A549 (cell line): ENCODE measurements at regions not wholly inside any gene's neighbourhood (a gene's known extent, or its start where the extent isn't known, plus 50 kb on each side); places are given as distances from the start of the nearest gene placed in this dataset.

Experiments
- ATAC-seq, 2 experiments: fragments of 200-7000 bp in 1 of 2; fragments of >200 bp in 1 of 2; cut with Nextera tagmentation in 1 of 2; cut with Tn5 transposase in 1 of 2; 3 replicates each; pipeline versions ENCODE4 v1.8.0 to v1.9.1; 2018 to 2020; ENCODE audit warnings: mild to moderate bottlenecking in 1 of 2, moderate library complexity in 1 of 2
- CTCF ChIA-PET: fragments of 300-600 bp; sonication (Branson Sonifier 250); formaldehyde crosslinking; extraction: SDS; loops from one replicate; lab custom pipeline; 2021; ENCODE audit warnings: antibody characterized with exemption, inconsistent platforms; lab: Yijun Ruan, JAX
- POLR2A ChIA-PET: fragments of 350-600 bp; formaldehyde crosslinking; extraction: SDS; loops from one replicate; lab custom pipeline; 2021; ENCODE audit warnings: antibody characterized with exemption, inconsistent platforms; lab: Yijun Ruan, JAX
- DNase-seq, 2 experiments: peaks; one replicate each; pipeline versions ENCODE4 v3.0.0 to v3.0.0-alpha.2; 2011 to 2016; ENCODE audit warnings: low read depth in 1 of 2, low spot score in 1 of 2
- FAIRE-seq: peaks from 2 replicates; lab custom pipeline; 2011; peaks lifted over from hg19 to GRCh38; lab: Jason Lieb, UNC
- H3K27ac ChIP-seq, 2 experiments: fragments of >200 bp; sonication (Bioruptor Twin); formaldehyde crosslinking; 3 replicates each; pipeline ENCODE4 v1.5.1; 2016 to 2017
- H3K4me1 ChIP-seq: fragments of >200 bp; sonication (Bioruptor Twin); formaldehyde crosslinking; 3 replicates; pipeline ENCODE4 v1.6.1; 2016
- H3K4me2 ChIP-seq: fragments of >200 bp; sonication (Bioruptor Twin); formaldehyde crosslinking; 3 replicates; pipeline ENCODE4 v1.6.1; 2016
- H3K4me3 ChIP-seq: fragments of >200 bp; sonication (Bioruptor Twin); formaldehyde crosslinking; 3 replicates; pipeline ENCODE4 v1.5.1; 2016
- H3K9me3 ChIP-seq: fragments of >200 bp; sonication (Bioruptor Twin); formaldehyde crosslinking; 3 replicates; pipeline ENCODE4 v1.6.1; 2016
- EHF ChIP-seq: fragments of 250-450 bp; sonication (Bioruptor Pico); IDR thresholded peaks from 2 replicates; pipeline ENCODE4 v1.5.0; 2020; ENCODE audit warnings: mild to moderate bottlenecking
- EP300 ChIP-seq, 2 experiments: fragments of >200 bp; sonication (Bioruptor Twin); formaldehyde crosslinking; IDR thresholded peaks; 2 replicates in 1 of 2; 3 replicates in 1 of 2; pipeline ENCODE4 v1.6.1; 2016 to 2017
- HEYL ChIP-seq: fragments of 250-450 bp; sonication (Bioruptor Pico); IDR thresholded peaks from 2 replicates; pipeline ENCODE4 v1.8.0; 2021; ENCODE audit warnings: mild to moderate bottlenecking, moderate library complexity
- MAX ChIP-seq: IDR thresholded peaks from 2 replicates; pipeline ENCODE4 v1.6.1; 2012
- NR3C1 ChIP-seq: fragments of >200 bp; sonication (Bioruptor Twin); formaldehyde crosslinking; IDR thresholded peaks from 3 replicates; pipeline ENCODE4 v1.6.1; 2017
- PHF8 ChIP-seq: fragments of 200-600 bp; sonication (generic); IDR thresholded peaks from 2 replicates; pipeline ENCODE4 v1.6.1; 2016; ENCODE audit warnings: low read depth, mild to moderate bottlenecking, antibody characterized with exemption, moderate library complexity, borderline replicate concordance
- POLR2A ChIP-seq: IDR thresholded peaks from 2 replicates; pipeline ENCODE4 v1.6.1; 2012; ENCODE audit warnings: mild to moderate bottlenecking, low read length
- REST ChIP-seq: fragments of 200-600 bp; sonication (generic); IDR thresholded peaks from 2 replicates; pipeline ENCODE4 v1.6.1; 2016; ENCODE audit warnings: antibody characterized with exemption, mild to moderate bottlenecking, moderate library complexity
- TFCP2L1 ChIP-seq: fragments of 250-450 bp; sonication (Bioruptor Pico); IDR thresholded peaks from 2 replicates; pipeline ENCODE4 v1.5.0; 2021; ENCODE audit warnings: mild to moderate bottlenecking
- TP53 ChIP-seq: fragments of 250-450 bp; sonication (Bioruptor Pico); IDR thresholded peaks from 2 replicates; pipeline ENCODE4 v1.5.0; 2021; ENCODE audit warnings: mild to moderate bottlenecking, moderate library complexity
- USF2 ChIP-seq: fragments of 450-650 bp; IDR thresholded peaks from 2 replicates; pipeline ENCODE4 v1.6.1; 2014; ENCODE audit warnings: antibody characterized with exemption
- ZNF302 ChIP-seq: fragments of 250-450 bp; sonication (Bioruptor Pico); IDR thresholded peaks from 2 replicates; pipeline ENCODE4 v1.9.0; 2021; ENCODE audit warnings: inconsistent platforms, mild to moderate bottlenecking, moderate library complexity
- ZSCAN20 ChIP-seq: fragments of 250-450 bp; sonication (Bioruptor Pico); IDR thresholded peaks from 2 replicates; pipeline ENCODE4 v1.8.0; 2022; ENCODE audit warnings: mild to moderate bottlenecking, moderate library complexity
- WGBS: methylation state at CpG from one replicate; pipeline ENCODE4 v1.1.6; 2017; ENCODE audit errors: missing lambda C conversion rate; 5-methylcytosine and 5-hydroxymethylcytosine counted together
- TF ChIP-seq, protein P1 (sequence below): fragments of >200 bp; sonication (Bioruptor Twin); formaldehyde crosslinking; IDR thresholded peaks from 3 replicates; pipeline ENCODE4 v1.5.1; 2016

GRCh38 chr3:30204126-30204525 is 402.3 kb upstream of the TGFBR2 start:
- TF ChIP-seq ZSCAN20 (CRISPR knock-in tag): no peak
- TF ChIP-seq HEYL: no peak
- TF ChIP-seq POLR2A: no peak
- TF ChIP-seq ZNF302 (CRISPR knock-in tag): no peak
- no peak for TF ChIP-seq USF2
- no peak for TF ChIP-seq EP300 (IDR thresholded peaks at IDR 0.05)
- no peak for TF ChIP-seq TFCP2L1 (CRISPR knock-in tag)
- TF ChIP-seq NR3C1: no peak
- TF ChIP-seq EHF (CRISPR knock-in tag): no peak
- TF ChIP-seq, protein P1, sequence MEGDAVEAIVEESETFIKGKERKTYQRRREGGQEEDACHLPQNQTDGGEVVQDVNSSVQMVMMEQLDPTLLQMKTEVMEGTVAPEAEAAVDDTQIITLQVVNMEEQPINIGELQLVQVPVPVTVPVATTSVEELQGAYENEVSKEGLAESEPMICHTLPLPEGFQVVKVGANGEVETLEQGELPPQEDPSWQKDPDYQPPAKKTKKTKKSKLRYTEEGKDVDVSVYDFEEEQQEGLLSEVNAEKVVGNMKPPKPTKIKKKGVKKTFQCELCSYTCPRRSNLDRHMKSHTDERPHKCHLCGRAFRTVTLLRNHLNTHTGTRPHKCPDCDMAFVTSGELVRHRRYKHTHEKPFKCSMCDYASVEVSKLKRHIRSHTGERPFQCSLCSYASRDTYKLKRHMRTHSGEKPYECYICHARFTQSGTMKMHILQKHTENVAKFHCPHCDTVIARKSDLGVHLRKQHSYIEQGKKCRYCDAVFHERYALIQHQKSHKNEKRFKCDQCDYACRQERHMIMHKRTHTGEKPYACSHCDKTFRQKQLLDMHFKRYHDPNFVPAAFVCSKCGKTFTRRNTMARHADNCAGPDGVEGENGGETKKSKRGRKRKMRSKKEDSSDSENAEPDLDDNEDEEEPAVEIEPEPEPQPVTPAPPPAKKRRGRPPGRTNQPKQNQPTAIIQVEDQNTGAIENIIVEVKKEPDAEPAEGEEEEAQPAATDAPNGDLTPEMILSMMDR: no peak
- ATAC-seq (no peak), DNase-seq (no peak), FAIRE-seq (no peak)
- H3K27ac ChIP-seq: no peak overlapping the region
- ChIA-PET CTCF (interaction anchor here (0.6 to 1.2 kb wide), 3 partner anchors 8 to 1686 kb away, joined by 3 read pairs; no protein-coding TSS in a partner anchor), POLR2A (no interaction called here)
- no peak overlapping the region for H3K4me3 ChIP-seq
- H3K4me2 ChIP-seq: no peak overlapping the region
- H3K4me1 ChIP-seq: no peaks in the 10 kb centered on the region
- H3K9me3 ChIP-seq: no peaks in the 10 kb centered on the region

DNA sequence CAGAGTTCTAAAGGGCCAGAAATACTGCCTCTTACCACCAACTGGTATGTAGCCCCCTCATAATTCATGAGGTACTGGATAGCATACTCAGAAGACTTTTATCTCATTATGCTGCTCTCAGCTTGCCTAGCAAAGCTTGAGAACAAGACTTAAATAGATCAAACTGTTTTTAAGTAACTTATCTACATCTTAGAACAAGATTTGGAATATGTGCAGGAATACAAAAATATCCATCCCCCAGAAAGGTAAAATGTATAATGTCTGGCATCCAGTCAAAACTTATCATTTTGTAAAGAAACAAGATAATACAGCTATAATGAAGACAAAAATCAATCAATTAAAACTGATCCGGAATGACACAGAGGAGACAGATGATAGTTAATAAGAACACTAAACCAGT is 400.4 kb upstream of the TGFBR2 start:
- TF ChIP-seq TP53 (CRISPR knock-in tag): no peak
- TF ChIP-seq, protein P1: no peak
- TF ChIP-seq MAX: no peak
- no peak for TF ChIP-seq PHF8
- Histone ChIP-seq H3K4me2 (no peak overlapping the region), H3K4me3 (no peak overlapping the region), H3K27ac (peak overlapping the region in 1 of 2 experiments; percentile 16; a peak in 1 of 6 replicates), H3K9me3 (no peaks in the 10 kb centered on the region), H3K4me1 (no peaks in the 10 kb centered on the region)
- whole genome bisulfite sequencing: 94% methylated on average over 1 of the region's 1 CpG
- ChIA-PET CTCF (interaction anchor here (0.7 to 1.3 kb wide), 3 partner anchors 9 to 489 kb away, joined by 3 to 6 read pairs (median 5); no protein-coding TSS in a partner anchor), POLR2A (no interaction called here)
- DNase-seq (no peak), FAIRE-seq (no peak), ATAC-seq (no peak)

DNA sequence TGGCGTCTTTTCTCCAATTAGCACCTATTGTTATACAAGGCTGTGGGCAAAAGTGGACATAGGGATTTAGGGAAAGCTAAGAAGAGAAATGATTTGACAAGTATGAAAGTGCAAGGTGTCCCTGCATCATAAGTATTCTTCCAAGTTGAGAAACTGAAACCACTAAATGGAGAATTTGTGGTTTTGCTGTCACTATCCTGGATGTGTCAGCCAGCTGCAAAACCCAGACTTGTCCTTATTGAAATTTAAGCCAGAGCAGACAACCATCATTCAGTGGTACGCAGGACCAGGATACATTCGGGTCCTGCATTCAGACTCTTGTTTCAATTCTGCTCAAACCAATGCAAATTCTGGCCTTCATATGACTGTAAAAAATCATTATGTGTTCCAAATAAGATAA is 384.8 kb upstream of the TGFBR2 start:
- FAIRE-seq: no peak
- Histone ChIP-seq H3K27ac (peak overlapping the region in 1 of 2 experiments; percentile 47; a peak in 2 of 6 replicates), H3K4me2 (no peak overlapping the region), H3K4me3 (no peak overlapping the region), H3K9me3 (peaks cover 20% of the 10 kb centered on the region; the same call in 1 of the 3 replicates), H3K4me1 (peaks cover 8% of the 10 kb centered on the region; the same call in 2 of the 3 replicates)
- WGBS: 94% methylated on average over 3 of the region's 3 CpGs
- DNase-seq: no peak
- CTCF ChIA-PET: no interaction called here
- POLR2A ChIA-PET: no interaction called here
- TF ChIP-seq TFCP2L1 (CRISPR knock-in tag) (no peak), HEYL (no peak), REST (no peak)
- no peak for ATAC-seq
